IMR-90 (cell line): ENCODE measurements at regions not wholly inside any gene's neighbourhood (a gene's known extent, or its start where the extent isn't known, plus 50 kb on each side); places are given as distances from the start of the nearest gene placed in this dataset.

Experiments used
- ATAC-seq: fragments of 200-7000 bp; cut with Tn5 transposase; 2 replicates; pipeline ENCODE4 v1.9.1; 2020; ENCODE audit warnings: low read depth, mild to moderate bottlenecking, moderate library complexity
- BruUV-seq: library from RNA; stranded (reverse); fragments of 400-500 nt; replicated peaks from 2 replicates; lab custom pipeline; 2021; lab: Mats Ljungman, UMichigan
- CTCF ChIA-PET: fragments of 300-600 bp; formaldehyde crosslinking; extraction: SDS; loops from one replicate; lab custom pipeline; 2021; ENCODE audit warnings: antibody characterized with exemption; lab: Yijun Ruan, JAX
- POLR2A ChIA-PET: fragments of 300-600 bp; sonication (Branson Sonifier 250); formaldehyde crosslinking; loops from one replicate; lab custom pipeline; 2022; ENCODE audit warnings: antibody characterized with exemption; ENCODE audit not compliant: unreplicated experiment; lab: Charles Lee
- DNase-seq: peaks from one replicate; pipeline ENCODE4 v3.0.0; 2013
- H2AFZ ChIP-seq: replicated peaks from 2 replicates; pipeline ENCODE3; 2013; ENCODE audit warnings: low read length, mild to moderate bottlenecking; ENCODE audit not compliant: poor library complexity
- H2AK5ac ChIP-seq: 2 replicates; pipeline ENCODE4 v1.6.1; 2013; ENCODE audit warnings: low read depth, low read length, inconsistent platforms
- H2AK9ac ChIP-seq: replicated peaks from 2 replicates; pipeline ENCODE3; 2013; ENCODE audit warnings: mild to moderate bottlenecking, low read depth, low read length, moderate library complexity; ENCODE audit not compliant: poor library complexity
- H2BK120ac ChIP-seq: 2 replicates; pipeline ENCODE4 v1.6.1; 2013; ENCODE audit warnings: low read depth, low read length, inconsistent platforms
- H2BK15ac ChIP-seq: 3 replicates; pipeline ENCODE4 v1.6.1; 2013; ENCODE audit warnings: low read depth, low read length, inconsistent platforms
- H2BK20ac ChIP-seq: 2 replicates; pipeline ENCODE4 v1.6.1; 2013; ENCODE audit warnings: low read depth, mild to moderate bottlenecking, inconsistent platforms, low read length, moderate library complexity
- H2BK5ac ChIP-seq: 2 replicates; pipeline ENCODE4 v1.6.1; 2013; ENCODE audit warnings: mild to moderate bottlenecking, low read depth, low read length, inconsistent platforms; ENCODE audit not compliant: poor library complexity, severe bottlenecking
- H3K14ac ChIP-seq: replicated peaks from 2 replicates; pipeline ENCODE4 v1.6.1; 2013; ENCODE audit warnings: low read depth, low read length, inconsistent platforms
- H3K18ac ChIP-seq: 2 replicates; pipeline ENCODE4 v1.6.1; 2013; ENCODE audit warnings: low read depth, low read length, control low read depth
- H3K23ac ChIP-seq: 2 replicates; pipeline ENCODE4 v1.6.1; 2013; ENCODE audit warnings: low read depth, low read length, inconsistent platforms
- H3K27ac ChIP-seq: 2 replicates; pipeline ENCODE4 v1.5.1; 2013; ENCODE audit warnings: mild to moderate bottlenecking, control low read depth, low read length; ENCODE audit not compliant: insufficient read depth
- H3K27me3 ChIP-seq: 2 replicates; pipeline ENCODE4 v1.6.1; 2013; ENCODE audit warnings: low read length; ENCODE audit not compliant: control insufficient read depth, insufficient read depth
- H3K36me3 ChIP-seq: 2 replicates; pipeline ENCODE4 v1.6.1; 2013; ENCODE audit warnings: low read length, mixed read lengths; ENCODE audit not compliant: control insufficient read depth, insufficient read depth
- H3K4ac ChIP-seq: 2 replicates; pipeline ENCODE4 v1.6.1; 2013; ENCODE audit warnings: low read depth, low read length, inconsistent platforms
- H3K4me1 ChIP-seq: 2 replicates; pipeline ENCODE4 v1.6.1; 2013; ENCODE audit warnings: low read length, mixed read lengths; ENCODE audit not compliant: control insufficient read depth, insufficient read depth
- H3K4me2 ChIP-seq: 2 replicates; pipeline ENCODE4 v1.6.1; 2013; ENCODE audit warnings: low read depth, mild to moderate bottlenecking, control low read depth, low read length, moderate library complexity
- H3K4me3 ChIP-seq: 2 replicates; pipeline ENCODE4 v1.5.1; 2013; ENCODE audit warnings: low read depth, mild to moderate bottlenecking, control low read depth, low read length, moderate library complexity; ENCODE audit not compliant: insufficient read depth
- H3K56ac ChIP-seq: 2 replicates; pipeline ENCODE4 v1.6.1; 2013; ENCODE audit warnings: low read length, inconsistent platforms; ENCODE audit not compliant: insufficient read depth; ENCODE audit errors: extremely low read depth
- H3K79me1 ChIP-seq, 2 experiments: 2 replicates each; pipeline ENCODE4 v1.6.1; 2013; ENCODE audit warnings: low read length in 2 of 2, inconsistent platforms in 1 of 2, low read depth in 1 of 2
- H3K9ac ChIP-seq: 2 replicates; pipeline ENCODE4 v1.6.1; 2013; ENCODE audit warnings: low read depth, low read length, control low read depth
- H3K9me1 ChIP-seq: 2 replicates; pipeline ENCODE4 v1.6.1; 2013; ENCODE audit warnings: low read length, inconsistent platforms; ENCODE audit not compliant: insufficient read depth
- H3K9me3 ChIP-seq: 2 replicates; pipeline ENCODE4 v1.6.1; 2013; ENCODE audit warnings: low read length; ENCODE audit not compliant: control insufficient read depth, insufficient read depth
- H4K20me1 ChIP-seq: 2 replicates; pipeline ENCODE4 v1.6.1; 2013; ENCODE audit warnings: low read length, inconsistent platforms; ENCODE audit not compliant: insufficient read depth
- H4K5ac ChIP-seq: 2 replicates; pipeline ENCODE4 v1.6.1; 2013; ENCODE audit warnings: mild to moderate bottlenecking, low read depth, low read length, control low read depth
- H4K8ac ChIP-seq, 2 experiments: 2 replicates each; pipeline ENCODE4 v1.6.1; 2013; ENCODE audit warnings: low read depth in 2 of 2, low read length in 2 of 2, control low read depth in 1 of 2, inconsistent platforms in 1 of 2
- H4K91ac ChIP-seq: 2 replicates; pipeline ENCODE4 v1.6.1; 2013; ENCODE audit warnings: low read depth, low read length, inconsistent platforms; ENCODE audit not compliant: insufficient read depth
- CEBPB ChIP-seq: IDR thresholded peaks from 2 replicates; pipeline ENCODE4 v1.6.1; 2012; ENCODE audit warnings: low read depth, low read length, improper control_type of control experiment
- CHD1 ChIP-seq: IDR thresholded peaks from 2 replicates; pipeline ENCODE4 v1.6.1; 2012; ENCODE audit warnings: low read depth, low read length, improper control_type of control experiment
- ELK1 ChIP-seq: fragments of 150-350 bp; IDR thresholded peaks from 2 replicates; pipeline ENCODE4 v1.6.1; 2016; ENCODE audit warnings: low read depth, mild to moderate bottlenecking, low read length, moderate library complexity, borderline replicate concordance
- MAFK ChIP-seq: IDR thresholded peaks from 2 replicates; pipeline ENCODE4 v1.6.1; 2012; ENCODE audit warnings: low read depth, low read length, improper control_type of control experiment
- MAZ ChIP-seq: IDR thresholded peaks from 2 replicates; pipeline ENCODE4 v1.6.1; 2012; ENCODE audit warnings: low read depth, mild to moderate bottlenecking, low read length, improper control_type of control experiment, moderate library complexity, borderline replicate concordance
- NFE2L2 ChIP-seq: fragments of 150-350 bp; IDR thresholded peaks from 2 replicates; pipeline ENCODE4 v1.6.1; 2016; ENCODE audit warnings: low read depth, mild to moderate bottlenecking, low read length
- RAD21 ChIP-seq: IDR thresholded peaks from 2 replicates; pipeline ENCODE4 v1.6.1; 2012; ENCODE audit warnings: low read length, improper control_type of control experiment
- RCOR1 ChIP-seq: IDR thresholded peaks from 2 replicates; pipeline ENCODE4 v1.6.1; 2012; ENCODE audit warnings: mild to moderate bottlenecking, low read length, improper control_type of control experiment; ENCODE audit not compliant: insufficient replicate concordance
- RFX5 ChIP-seq: IDR thresholded peaks from 2 replicates; pipeline ENCODE4 v1.8.0; 2012; ENCODE audit warnings: low read depth, mild to moderate bottlenecking, low read length, moderate library complexity
- WGBS, 2 experiments: methylation state at CpG; one replicate each; pipeline versions ENCODE4 v1.1.5 to v1.1.7; 2013; ENCODE audit warnings: missing lambda C conversion rate in 2 of 2; ENCODE audit not compliant: insufficient read length in 1 of 2; ENCODE audit errors: extremely low coverage in 2 of 2; 5-methylcytosine and 5-hydroxymethylcytosine counted together
- dilution Hi-C: fragments of 300-500 bp; cut with HindIII; formaldehyde crosslinking; loops from one replicate; pipeline ENCODE4 v1.14.3; 2018; ENCODE audit warnings: low sequenced_read_pairs; ENCODE audit not compliant: unreplicated experiment
- in situ Hi-C: fragments of 300-500 bp; cut with MboI; formaldehyde crosslinking; loops from 3 replicates; pipeline ENCODE4 v1.14.3; 2019; ENCODE audit warnings: low sequenced_read_pairs, inconsistent platforms, mixed read lengths
- intact Hi-C: fragments of 100-400 bp; cut with micrococcal nuclease; formaldehyde crosslinking; loops from 2 replicates; pipeline ENCODE4 v1.10.0; 2022
- TF ChIP-seq, protein P1 (sequence below): fragments of 150-350 bp; IDR thresholded peaks from 2 replicates; pipeline ENCODE4 v1.6.1; 2017; ENCODE audit warnings: mild to moderate bottlenecking, antibody characterized with exemption, low read length, low read depth

- Histone ChIP-seq H3K18ac (no peak overlapping the region), H3K14ac (no peak overlapping the region), H2BK15ac (no peak overlapping the region), H2BK120ac (no peak overlapping the region), H3K27ac (no peak overlapping the region), H3K9me3 (no peaks in the 10 kb centered on the region), H2AK9ac (no peak overlapping the region), H3K27me3 (no peaks in the 10 kb centered on the region), H3K23ac (no peak overlapping the region), H4K8ac (no peak overlapping the region), H2AFZ (no peak overlapping the region), H3K4me2 (no peak overlapping the region), H4K91ac (no peak overlapping the region), H3K56ac (no peak overlapping the region), H3K9ac (no peak overlapping the region), H2BK5ac (no peak overlapping the region), H2BK20ac (no peak overlapping the region), H4K20me1 (no peaks in the 10 kb centered on the region), H2AK5ac (no peak overlapping the region), H3K4ac (no peak overlapping the region), H3K79me1 (no peaks in the 10 kb centered on the region), H3K4me3 (no peak overlapping the region), H3K36me3 (no peaks in the 10 kb centered on the region), H4K5ac (no peak overlapping the region), H3K4me1 (no peaks in the 10 kb centered on the region), H3K9me1 (no peaks in the 10 kb centered on the region)
- TF ChIP-seq MAZ, result no peak
- TF ChIP-seq NFE2L2, result no peak
- TF ChIP-seq RCOR1, result no peak
- TF ChIP-seq, protein P1, sequence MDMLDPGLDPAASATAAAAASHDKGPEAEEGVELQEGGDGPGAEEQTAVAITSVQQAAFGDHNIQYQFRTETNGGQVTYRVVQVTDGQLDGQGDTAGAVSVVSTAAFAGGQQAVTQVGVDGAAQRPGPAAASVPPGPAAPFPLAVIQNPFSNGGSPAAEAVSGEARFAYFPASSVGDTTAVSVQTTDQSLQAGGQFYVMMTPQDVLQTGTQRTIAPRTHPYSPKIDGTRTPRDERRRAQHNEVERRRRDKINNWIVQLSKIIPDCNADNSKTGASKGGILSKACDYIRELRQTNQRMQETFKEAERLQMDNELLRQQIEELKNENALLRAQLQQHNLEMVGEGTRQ, result no peak
- TF ChIP-seq ELK1, result no peak
- no peak for TF ChIP-seq RFX5
- TF ChIP-seq RAD21, result no peak
- no peak for TF ChIP-seq CHD1
- TF ChIP-seq MAFK, result no peak
- no peak for TF ChIP-seq CEBPB
- intact Hi-C loops (no loop called here), in situ Hi-C loops (no loop called here), dilution Hi-C loops (no loop called here)
- BruUV-seq, result no TSS peak
- ATAC-seq (no peak), DNase-seq (no peak)
- POLR2A ChIA-PET, result no interaction called here
- CTCF ChIA-PET, result interaction anchor here (0.8 kb wide), 1 partner anchor 10 kb away, joined by 3 read pairs; no protein-coding TSS in a partner anchor
- WGBS, 2 experiments, result no CpG with 5 or more reads among the region's 2 CpGs
Measured at GRCh38 chr5:68891718-68892117, 202.1 kb upstream of the SLC30A5 start.
